ENCODE measurements at regions not wholly inside any gene's neighbourhood (a gene's known extent, or its start where the extent isn't known, plus 50 kb on each side); places are given as distances from the start of the nearest gene placed in this dataset.

DNA sequence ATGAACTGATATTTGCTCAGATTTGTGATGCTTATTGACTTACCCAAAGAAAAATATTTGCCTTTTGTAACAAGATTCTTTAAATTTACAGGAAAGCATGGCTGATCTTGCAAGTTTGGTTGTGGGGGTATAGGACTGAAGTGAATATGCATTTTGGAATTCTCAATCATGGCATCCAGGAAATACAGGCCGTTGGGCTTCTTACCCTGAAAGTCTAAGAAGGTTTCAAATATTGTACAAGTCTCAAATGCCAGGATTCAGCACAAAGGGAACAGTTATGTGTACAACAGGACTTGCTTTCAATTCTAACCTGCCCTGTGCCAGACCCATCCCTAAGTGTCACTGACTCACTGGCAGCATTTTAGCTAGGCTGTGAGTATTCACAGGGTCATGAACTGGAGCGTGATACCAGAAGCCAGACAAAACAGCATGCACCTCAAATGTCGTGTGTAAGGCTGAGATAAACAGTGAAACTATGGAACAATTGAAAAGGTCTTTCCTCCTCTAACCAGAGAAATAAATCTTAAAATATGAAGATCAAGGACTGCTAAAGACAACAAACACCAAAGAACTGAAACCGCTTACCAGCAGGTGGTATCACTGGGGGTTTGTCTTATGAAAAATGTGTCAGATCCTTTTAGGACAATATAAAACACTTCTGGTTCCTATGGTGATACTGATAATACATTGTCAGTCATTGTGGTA lies 168.6 kb upstream of the RGMB start:
- TF ChIP-seq, protein P1, sequence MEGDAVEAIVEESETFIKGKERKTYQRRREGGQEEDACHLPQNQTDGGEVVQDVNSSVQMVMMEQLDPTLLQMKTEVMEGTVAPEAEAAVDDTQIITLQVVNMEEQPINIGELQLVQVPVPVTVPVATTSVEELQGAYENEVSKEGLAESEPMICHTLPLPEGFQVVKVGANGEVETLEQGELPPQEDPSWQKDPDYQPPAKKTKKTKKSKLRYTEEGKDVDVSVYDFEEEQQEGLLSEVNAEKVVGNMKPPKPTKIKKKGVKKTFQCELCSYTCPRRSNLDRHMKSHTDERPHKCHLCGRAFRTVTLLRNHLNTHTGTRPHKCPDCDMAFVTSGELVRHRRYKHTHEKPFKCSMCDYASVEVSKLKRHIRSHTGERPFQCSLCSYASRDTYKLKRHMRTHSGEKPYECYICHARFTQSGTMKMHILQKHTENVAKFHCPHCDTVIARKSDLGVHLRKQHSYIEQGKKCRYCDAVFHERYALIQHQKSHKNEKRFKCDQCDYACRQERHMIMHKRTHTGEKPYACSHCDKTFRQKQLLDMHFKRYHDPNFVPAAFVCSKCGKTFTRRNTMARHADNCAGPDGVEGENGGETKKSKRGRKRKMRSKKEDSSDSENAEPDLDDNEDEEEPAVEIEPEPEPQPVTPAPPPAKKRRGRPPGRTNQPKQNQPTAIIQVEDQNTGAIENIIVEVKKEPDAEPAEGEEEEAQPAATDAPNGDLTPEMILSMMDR (IDR thresholded peaks at IDR 0.05) = no peak
- no peak for TF ChIP-seq POLR2A (IDR thresholded peaks at IDR 0.05)
